PC-9 (cell line): ENCODE measurements at regions not wholly inside any gene's neighbourhood (a gene's known extent, or its start where the extent isn't known, plus 50 kb on each side); places are given as distances from the start of the nearest gene placed in this dataset.
A peak's percentile ranks its signal among the peaks of the same experiment; 100 is the strongest.

ENCODE experiments used
- EZH2 ChIP-seq: fragments of 200-600 bp; sonication (generic); IDR thresholded peaks from 2 replicates; pipeline ENCODE4 v1.8.0; 2017; ENCODE audit warnings: antibody characterized with exemption, low read depth
- TF ChIP-seq, protein P1 (sequence below): fragments of 200-600 bp; sonication (generic); conservative IDR thresholded peaks from 2 replicates; pipeline ENCODE4 v1.6.1; 2017; ENCODE audit warnings: mixed run types, antibody characterized with exemption, mild to moderate bottlenecking, moderate library complexity

DNA sequence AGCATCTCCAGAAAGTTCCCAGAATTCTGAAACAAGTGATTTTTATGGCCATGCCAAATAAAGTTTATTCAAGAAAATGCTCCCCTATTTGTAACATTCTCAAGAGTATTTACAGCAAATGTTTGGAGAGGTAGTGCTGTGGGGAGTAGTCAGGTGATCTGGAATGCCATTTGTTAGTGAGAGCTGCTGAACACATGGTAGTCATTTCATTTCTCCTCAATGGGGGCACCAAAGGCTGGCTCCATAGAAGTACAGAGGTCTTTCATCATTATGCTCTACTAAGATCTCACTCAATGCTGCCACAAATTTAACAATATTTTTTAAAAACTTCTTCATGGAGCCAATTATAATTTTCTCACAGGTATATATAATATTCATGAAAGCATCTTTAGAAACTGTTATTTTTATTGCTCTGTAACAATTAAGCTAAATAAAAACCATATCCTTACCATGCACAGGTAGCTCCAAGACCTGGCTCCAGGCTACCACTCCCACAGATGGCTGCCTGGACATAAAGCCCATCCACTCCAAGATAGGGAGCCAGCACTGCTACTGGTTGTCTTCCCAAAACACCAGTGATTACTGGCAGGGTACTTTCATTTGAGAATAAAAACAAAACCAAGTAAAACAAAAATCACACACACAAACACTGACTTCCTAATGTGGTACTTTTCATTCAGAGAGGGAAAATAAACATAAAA is 200.8 kb downstream of the PLK2 start:
- TF ChIP-seq, protein P1, sequence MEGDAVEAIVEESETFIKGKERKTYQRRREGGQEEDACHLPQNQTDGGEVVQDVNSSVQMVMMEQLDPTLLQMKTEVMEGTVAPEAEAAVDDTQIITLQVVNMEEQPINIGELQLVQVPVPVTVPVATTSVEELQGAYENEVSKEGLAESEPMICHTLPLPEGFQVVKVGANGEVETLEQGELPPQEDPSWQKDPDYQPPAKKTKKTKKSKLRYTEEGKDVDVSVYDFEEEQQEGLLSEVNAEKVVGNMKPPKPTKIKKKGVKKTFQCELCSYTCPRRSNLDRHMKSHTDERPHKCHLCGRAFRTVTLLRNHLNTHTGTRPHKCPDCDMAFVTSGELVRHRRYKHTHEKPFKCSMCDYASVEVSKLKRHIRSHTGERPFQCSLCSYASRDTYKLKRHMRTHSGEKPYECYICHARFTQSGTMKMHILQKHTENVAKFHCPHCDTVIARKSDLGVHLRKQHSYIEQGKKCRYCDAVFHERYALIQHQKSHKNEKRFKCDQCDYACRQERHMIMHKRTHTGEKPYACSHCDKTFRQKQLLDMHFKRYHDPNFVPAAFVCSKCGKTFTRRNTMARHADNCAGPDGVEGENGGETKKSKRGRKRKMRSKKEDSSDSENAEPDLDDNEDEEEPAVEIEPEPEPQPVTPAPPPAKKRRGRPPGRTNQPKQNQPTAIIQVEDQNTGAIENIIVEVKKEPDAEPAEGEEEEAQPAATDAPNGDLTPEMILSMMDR, result peak; percentile 25; the same call in 1 of the 2 replicates
- TF ChIP-seq EZH2, result no peak
